ENCODE measurements at regions not wholly inside any gene's neighbourhood (a gene's known extent, or its start where the extent isn't known, plus 50 kb on each side); places are given as distances from the start of the nearest gene placed in this dataset.

DNA sequence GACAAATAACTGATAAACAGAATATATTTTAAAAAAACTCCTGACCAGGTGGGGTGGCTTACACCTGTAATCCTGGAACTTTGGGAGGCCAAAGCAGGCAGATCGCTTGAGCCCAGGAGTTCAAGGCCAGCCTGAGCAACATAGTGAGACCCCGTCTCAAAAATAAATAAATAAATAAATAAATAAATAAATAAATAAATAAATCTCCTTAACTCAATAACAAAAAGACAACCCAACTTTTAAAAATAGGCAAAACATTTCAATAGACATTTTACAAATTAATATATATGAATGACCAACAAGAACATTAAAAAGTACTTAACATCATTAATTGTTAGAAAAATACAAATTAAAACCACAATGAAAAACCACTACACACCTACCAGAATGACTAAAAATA lies 56.2 kb upstream of the CAPRIN2 start:
- TF ChIP-seq, protein P1, sequence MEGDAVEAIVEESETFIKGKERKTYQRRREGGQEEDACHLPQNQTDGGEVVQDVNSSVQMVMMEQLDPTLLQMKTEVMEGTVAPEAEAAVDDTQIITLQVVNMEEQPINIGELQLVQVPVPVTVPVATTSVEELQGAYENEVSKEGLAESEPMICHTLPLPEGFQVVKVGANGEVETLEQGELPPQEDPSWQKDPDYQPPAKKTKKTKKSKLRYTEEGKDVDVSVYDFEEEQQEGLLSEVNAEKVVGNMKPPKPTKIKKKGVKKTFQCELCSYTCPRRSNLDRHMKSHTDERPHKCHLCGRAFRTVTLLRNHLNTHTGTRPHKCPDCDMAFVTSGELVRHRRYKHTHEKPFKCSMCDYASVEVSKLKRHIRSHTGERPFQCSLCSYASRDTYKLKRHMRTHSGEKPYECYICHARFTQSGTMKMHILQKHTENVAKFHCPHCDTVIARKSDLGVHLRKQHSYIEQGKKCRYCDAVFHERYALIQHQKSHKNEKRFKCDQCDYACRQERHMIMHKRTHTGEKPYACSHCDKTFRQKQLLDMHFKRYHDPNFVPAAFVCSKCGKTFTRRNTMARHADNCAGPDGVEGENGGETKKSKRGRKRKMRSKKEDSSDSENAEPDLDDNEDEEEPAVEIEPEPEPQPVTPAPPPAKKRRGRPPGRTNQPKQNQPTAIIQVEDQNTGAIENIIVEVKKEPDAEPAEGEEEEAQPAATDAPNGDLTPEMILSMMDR (conservative IDR thresholded peaks at IDR 0.05): no peak
- H3K27ac ChIP-seq: no peak overlapping the region

DNA sequence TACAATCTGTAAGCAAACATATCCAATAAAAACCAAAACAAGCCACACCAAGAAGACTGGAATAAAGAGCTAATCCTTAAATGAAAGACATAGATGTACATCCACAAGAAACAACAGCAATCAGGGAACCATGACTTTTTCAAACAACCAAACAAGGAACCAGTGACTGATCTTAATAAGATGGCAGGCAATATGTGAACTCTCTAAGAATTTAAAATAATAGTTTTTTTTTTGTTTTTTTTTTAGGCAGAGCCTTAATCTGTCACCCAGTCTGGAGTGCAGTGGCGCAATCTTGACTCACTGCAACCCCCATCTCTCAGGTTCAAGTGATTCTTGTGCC lies 52.9 kb upstream of the CAPRIN2 start:
- TF ChIP-seq, protein P1 (conservative IDR thresholded peaks at IDR 0.05): peak; percentile 66
- peak overlapping the region; percentile 55; the same call in 1 of the 2 replicates for H3K27ac ChIP-seq

DNA sequence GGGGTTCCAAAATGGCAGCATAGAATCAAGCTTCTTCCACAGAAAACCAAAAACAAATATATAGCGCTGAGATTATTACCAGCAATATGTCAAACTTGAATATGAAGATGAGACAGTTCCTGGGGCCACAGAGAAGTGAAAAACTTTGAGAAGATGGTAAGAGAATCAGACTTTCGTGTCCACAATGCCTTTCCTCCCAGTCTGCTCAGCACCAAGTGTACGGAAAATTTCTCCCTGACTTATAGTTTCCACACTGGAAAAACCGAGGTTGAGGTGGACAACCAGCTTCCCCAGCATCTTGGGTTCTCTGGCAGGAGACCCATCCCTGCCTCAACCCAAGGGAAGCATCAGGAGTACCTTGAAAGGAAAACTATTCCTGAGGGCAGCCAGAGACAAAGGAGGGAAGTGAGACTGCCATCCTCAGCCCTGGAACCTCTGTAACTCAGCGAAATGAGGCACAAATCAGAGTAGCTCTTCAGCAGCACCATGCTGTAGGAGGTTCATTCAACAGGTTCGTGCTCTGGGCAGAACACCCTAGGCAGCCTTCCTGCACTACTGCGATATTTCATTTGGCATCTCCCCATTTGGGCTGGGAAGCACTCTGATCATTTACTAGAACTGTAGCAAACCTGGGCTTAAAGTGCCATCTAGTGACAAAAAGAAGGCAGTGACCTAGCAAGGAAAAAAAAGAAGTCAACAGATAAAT lies 52.4 kb upstream of the CAPRIN2 start:
- H3K27ac ChIP-seq: peak overlapping the region; percentile 55; the same call in 1 of the 2 replicates
- TF ChIP-seq, protein P1 (conservative IDR thresholded peaks at IDR 0.05): peak; percentile 91

DNA sequence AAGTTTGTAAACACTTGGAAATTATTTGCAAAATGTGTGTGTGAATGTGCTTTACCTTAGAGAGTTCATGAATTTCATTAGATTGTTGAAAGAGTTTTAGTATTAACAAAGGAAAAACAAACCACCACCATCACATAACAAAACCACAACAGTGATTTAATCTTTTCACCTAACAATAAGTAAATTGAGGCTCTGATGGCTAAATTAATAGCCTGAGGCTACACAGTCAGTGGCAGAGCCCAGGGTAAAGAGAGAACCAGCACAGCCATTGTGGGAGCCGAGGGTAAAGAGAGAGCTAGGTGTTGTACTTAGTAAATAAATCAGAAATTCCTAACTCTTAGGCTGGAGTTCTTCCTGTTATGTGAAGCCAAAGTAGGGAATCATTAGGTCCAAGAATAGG lies 51.2 kb upstream of the CAPRIN2 start:
- TF ChIP-seq, protein P1 (conservative IDR thresholded peaks at IDR 0.05): no peak
- peak overlapping the region; percentile 55 for H3K27ac ChIP-seq

All from VCaP (cell line).